Testis (tissue), 2 donors: ENCODE measurements at regions not wholly inside any gene's neighbourhood (a gene's known extent, or its start where the extent isn't known, plus 50 kb on each side); places are given as distances from the start of the nearest gene placed in this dataset.

Experiments used
- DNase-seq: peaks from one replicate; pipeline ENCODE4 v3.0.0-alpha.2; 2019
- H3K27ac ChIP-seq, 2 donors: fragments of 200-600 bp; sonication (generic); one replicate each; pipeline ENCODE4 v1.5.1; 2019
- H3K27me3 ChIP-seq: fragments of 200-600 bp; sonication (generic); one replicate; pipeline ENCODE4 v1.5.1; 2019
- H3K36me3 ChIP-seq: fragments of 200-600 bp; sonication (generic); one replicate; pipeline ENCODE4 v1.5.1; 2017; ENCODE audit warnings: low read depth; ENCODE audit errors: missing control alignments
- H3K4me1 ChIP-seq: fragments of 200-600 bp; sonication (generic); one replicate; pipeline ENCODE4 v1.5.1; 2019
- H3K4me3 ChIP-seq, 2 donors: fragments of 200-600 bp; sonication (generic); one replicate each; pipeline ENCODE4 v1.5.1; 2017 to 2019
- H3K9me3 ChIP-seq: fragments of 200-600 bp; sonication (generic); one replicate; pipeline ENCODE4 v1.5.1; 2017
- POLR2A ChIP-seq: fragments of 450-650 bp; IDR thresholded peaks from one replicate; pipeline ENCODE4 v1.6.1; 2017; ENCODE audit warnings: antibody characterized with exemption, mild to moderate bottlenecking, moderate library complexity
- WGBS, 2 donors: methylation state at CpG; one replicate each; pipeline ENCODE4 v1.1.5; 2018; 5-methylcytosine and 5-hydroxymethylcytosine counted together
- intact Hi-C: fragments of 100-400 bp; cut with DNase I; formaldehyde crosslinking; loops from one replicate; pipeline ENCODE4 v1.15.1; 2023; ENCODE audit warnings: low total_unique reads
- TF ChIP-seq, protein P1 (sequence below), 3 experiments: fragments of 450-650 bp in 2 of 3; fragments of 200-600 bp in 1 of 3; sonication (generic) in 1 of 3; IDR thresholded peaks; one replicate each; pipeline ENCODE4 v1.5.1; 2016 to 2019; ENCODE audit warnings: antibody characterized with exemption in 3 of 3, mild to moderate bottlenecking in 2 of 3, moderate library complexity in 1 of 3

DNA sequence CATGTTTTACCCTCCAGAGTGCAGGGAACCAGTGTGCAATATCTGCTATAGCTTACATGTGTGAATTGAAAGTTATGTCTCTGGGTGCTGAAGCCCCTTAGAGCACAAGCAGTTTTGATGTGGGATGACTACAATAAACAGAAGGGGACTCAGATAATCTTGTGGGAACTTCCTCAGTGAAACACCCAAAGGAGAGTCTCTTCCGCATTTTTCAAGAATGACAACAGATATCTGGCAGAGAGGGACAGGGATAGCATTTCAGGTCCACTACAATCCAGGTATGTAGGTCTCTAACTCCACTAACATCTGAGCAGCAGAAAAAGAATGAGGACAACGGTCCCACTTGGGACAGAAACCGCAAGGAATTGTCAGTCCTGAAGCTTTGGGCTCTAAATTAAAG lies 67.6 kb upstream of the PDE4B start:
- no peak for DNase-seq
- TF ChIP-seq POLR2A: no peak
- TF ChIP-seq, protein P1, sequence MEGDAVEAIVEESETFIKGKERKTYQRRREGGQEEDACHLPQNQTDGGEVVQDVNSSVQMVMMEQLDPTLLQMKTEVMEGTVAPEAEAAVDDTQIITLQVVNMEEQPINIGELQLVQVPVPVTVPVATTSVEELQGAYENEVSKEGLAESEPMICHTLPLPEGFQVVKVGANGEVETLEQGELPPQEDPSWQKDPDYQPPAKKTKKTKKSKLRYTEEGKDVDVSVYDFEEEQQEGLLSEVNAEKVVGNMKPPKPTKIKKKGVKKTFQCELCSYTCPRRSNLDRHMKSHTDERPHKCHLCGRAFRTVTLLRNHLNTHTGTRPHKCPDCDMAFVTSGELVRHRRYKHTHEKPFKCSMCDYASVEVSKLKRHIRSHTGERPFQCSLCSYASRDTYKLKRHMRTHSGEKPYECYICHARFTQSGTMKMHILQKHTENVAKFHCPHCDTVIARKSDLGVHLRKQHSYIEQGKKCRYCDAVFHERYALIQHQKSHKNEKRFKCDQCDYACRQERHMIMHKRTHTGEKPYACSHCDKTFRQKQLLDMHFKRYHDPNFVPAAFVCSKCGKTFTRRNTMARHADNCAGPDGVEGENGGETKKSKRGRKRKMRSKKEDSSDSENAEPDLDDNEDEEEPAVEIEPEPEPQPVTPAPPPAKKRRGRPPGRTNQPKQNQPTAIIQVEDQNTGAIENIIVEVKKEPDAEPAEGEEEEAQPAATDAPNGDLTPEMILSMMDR (IDR thresholded peaks at IDR 0.05): no peak
- 83 to 89% methylated on average over 3 of the region's 3 CpGs for WGBS, 2 donors
- Histone ChIP-seq H3K9me3 (no peaks in the 10 kb centered on the region), H3K27me3 (no peaks in the 10 kb centered on the region), H3K27ac (no peak overlapping the region), H3K4me3 (no peak overlapping the region), H3K36me3 (no peaks in the 10 kb centered on the region), H3K4me1 (no peaks in the 10 kb centered on the region)
- intact Hi-C loops: no loop called here

DNA sequence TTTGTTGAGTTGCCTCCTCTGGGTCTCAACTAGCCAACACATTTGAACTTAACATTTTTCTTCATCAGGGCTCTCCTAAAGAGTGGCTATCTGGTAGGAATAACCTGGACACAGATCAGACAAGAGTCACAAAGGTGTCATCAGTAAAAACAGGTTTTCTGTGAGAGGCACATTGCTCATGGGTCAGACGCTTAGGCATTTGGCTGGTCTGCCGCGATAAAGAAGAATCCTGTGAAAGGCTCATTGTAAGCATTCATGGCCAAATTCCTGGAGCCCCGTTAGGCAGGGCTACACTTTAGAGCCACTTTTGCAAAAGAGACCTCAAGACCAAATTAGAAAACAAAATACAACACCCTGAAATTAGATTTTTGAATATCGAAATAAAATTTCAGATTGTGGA lies 64.2 kb upstream of the PDE4B start:
- no peak overlapping the region for H3K27ac ChIP-seq
- H3K36me3 ChIP-seq: no peaks in the 10 kb centered on the region
- H3K9me3 ChIP-seq: no peaks in the 10 kb centered on the region
- no peak for DNase-seq
- TF ChIP-seq, protein P1 (IDR thresholded peaks at IDR 0.05): no peak
- TF ChIP-seq POLR2A: no peak
- no peaks in the 10 kb centered on the region for H3K27me3 ChIP-seq
- intact Hi-C loops: no loop called here
- H3K4me3 ChIP-seq: no peak overlapping the region
- 67 to 80% methylated on average over 5 of the region's 5 CpGs for WGBS, 2 donors
- H3K4me1 ChIP-seq: no peaks in the 10 kb centered on the region

DNA sequence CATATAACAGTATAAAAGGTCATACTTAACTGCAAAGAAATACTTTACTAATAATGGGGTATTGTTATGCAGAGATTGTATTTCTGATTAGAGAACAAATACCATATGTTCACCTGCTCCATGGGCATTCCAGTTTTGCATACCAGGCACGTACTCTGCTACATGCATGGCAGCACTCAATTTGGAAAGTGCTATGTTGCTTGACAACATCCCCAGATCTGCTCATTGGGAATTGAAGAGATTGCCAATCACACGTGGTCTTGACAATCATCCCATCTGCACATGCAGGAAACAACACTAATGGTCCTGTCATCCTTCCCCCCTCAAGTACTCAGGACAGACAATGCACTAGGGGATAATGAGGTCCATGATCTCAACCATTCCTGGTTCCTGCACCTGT lies 63.4 kb upstream of the PDE4B start:
- no peak for DNase-seq
- intact Hi-C loops: no loop called here
- WGBS, 2 donors: 33 to 55% methylated on average over 2 of the region's 2 CpGs
- TF ChIP-seq, protein P1 (IDR thresholded peaks at IDR 0.05): no peak
- no peak for TF ChIP-seq POLR2A
- H3K9me3 ChIP-seq: no peaks in the 10 kb centered on the region
- H3K27ac ChIP-seq: no peak overlapping the region
- H3K36me3 ChIP-seq: no peaks in the 10 kb centered on the region
- no peaks in the 10 kb centered on the region for H3K4me1 ChIP-seq
- no peaks in the 10 kb centered on the region for H3K27me3 ChIP-seq
- H3K4me3 ChIP-seq: no peak overlapping the region

DNA sequence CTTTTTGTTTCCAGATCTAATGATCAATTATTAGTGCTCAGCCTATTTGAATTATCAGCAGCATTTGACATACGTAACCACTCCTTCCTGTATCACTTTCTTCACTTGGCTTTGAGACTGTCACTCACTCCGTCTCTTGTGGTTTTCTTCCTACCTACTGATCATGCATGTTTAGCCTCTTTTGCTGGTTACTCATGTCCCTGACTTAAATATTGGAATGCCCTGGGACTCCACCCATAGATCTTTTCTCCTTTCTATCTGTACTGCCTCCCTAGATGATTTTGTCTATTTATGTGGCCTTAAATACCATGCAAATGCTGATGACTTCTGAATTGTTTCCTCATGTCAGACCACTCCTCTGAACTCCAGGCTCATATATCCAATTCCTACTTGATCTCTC lies 57.7 kb upstream of the PDE4B start:
- H3K4me1 ChIP-seq: no peaks in the 10 kb centered on the region
- no peaks in the 10 kb centered on the region for H3K27me3 ChIP-seq
- no peaks in the 10 kb centered on the region for H3K36me3 ChIP-seq
- no peak overlapping the region for H3K4me3 ChIP-seq
- no peaks in the 10 kb centered on the region for H3K9me3 ChIP-seq
- H3K27ac ChIP-seq: no peak overlapping the region
- DNase-seq: no peak
- intact Hi-C loops: no loop called here
- 89 to 90% methylated on average over 2 of the region's 2 CpGs for WGBS, 2 donors
- no peak for TF ChIP-seq POLR2A

DNA sequence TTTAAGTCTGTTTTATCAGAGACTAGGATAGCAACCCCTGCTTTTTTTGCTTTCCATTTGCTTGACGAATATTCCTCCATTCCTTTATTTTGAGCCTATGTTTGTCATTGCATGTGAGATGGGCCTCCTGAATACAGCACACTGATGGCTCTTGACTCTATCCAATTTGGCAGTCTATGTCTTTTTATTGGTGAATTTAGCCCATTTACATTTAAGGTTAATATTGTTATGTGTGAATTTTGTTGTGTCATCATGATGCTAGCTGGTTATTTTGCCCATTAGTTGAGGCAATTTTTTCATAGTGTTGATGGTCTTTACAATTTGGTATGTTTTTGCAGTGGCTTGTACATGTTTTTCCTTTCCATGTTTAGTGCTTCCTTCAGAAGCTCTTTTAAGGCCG lies 50.7 kb upstream of the PDE4B start:
- Histone ChIP-seq H3K4me3 (no peak overlapping the region), H3K27me3 (no peaks in the 10 kb centered on the region), H3K4me1 (no peaks in the 10 kb centered on the region), H3K36me3 (no peaks in the 10 kb centered on the region), H3K27ac (no peak overlapping the region), H3K9me3 (no peaks in the 10 kb centered on the region)
- TF ChIP-seq POLR2A: no peak
- TF ChIP-seq, protein P1 (IDR thresholded peaks at IDR 0.05): no peak
- no peak for DNase-seq
- 88 to 90% methylated on average over 2 of the region's 2 CpGs for WGBS, 2 donors
- intact Hi-C loops: no loop called here
